ENCODE measurements at regions not wholly inside any gene's neighbourhood (a gene's known extent, or its start where the extent isn't known, plus 50 kb on each side); places are given as distances from the start of the nearest gene placed in this dataset.

DNA sequence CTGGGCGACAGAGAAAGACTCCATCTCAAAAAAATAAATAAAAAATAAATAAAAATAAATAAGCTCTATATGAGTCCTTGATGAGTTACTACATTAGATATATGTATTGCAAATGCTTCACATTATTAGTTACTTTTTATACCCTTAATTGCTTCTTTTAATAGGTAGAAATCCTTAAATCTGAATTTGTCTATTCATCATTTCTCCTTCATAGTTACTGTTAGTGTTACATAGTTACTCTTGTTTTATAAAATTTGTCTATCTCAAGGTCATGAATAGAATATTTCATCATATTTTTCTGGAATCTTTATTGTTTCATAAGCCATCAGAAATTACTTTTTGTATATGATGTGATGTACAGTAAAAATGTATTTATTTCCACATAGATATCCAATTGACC, 1624.8 kb upstream of the FLRT2 start (continued):
- no peak for TF ChIP-seq TRIM28 (IDR thresholded peaks at IDR 0.05; ENCODE audit: borderline replicate concordance, low read length)
- no peak for TF ChIP-seq KLF9 (tag by site-specific recombination; IDR thresholded peaks at IDR 0.05; ENCODE audit: low read depth)

- H3K4me1 ChIP-seq (ENCODE audit: control insufficient read depth, insufficient read depth, low read length): no peaks in the 10 kb centered on the region; the same call in 1 of the 2 replicates
- no peaks in the 10 kb centered on the region for H3K36me3 ChIP-seq (ENCODE audit: control insufficient read depth in 2 of 2, insufficient read depth in 1 of 2, low read length in 2 of 2)
- TF ChIP-seq ZNF223 (tag by site-specific recombination; IDR thresholded peaks at IDR 0.05): no peak
- no peak for TF ChIP-seq ZBTB7A (tag by site-specific recombination; IDR thresholded peaks at IDR 0.05; ENCODE audit: low read depth)
- TF ChIP-seq REPIN1 (tag by site-specific recombination; IDR thresholded peaks at IDR 0.05; ENCODE audit: low read depth): no peak
- TF ChIP-seq ZIC2 (tag by site-specific recombination; IDR thresholded peaks at IDR 0.05): no peak
- TF ChIP-seq ZNF394 (tag by site-specific recombination; IDR thresholded peaks at IDR 0.05; ENCODE audit: borderline replicate concordance): no peak
- TF ChIP-seq ZBTB11 (tag by site-specific recombination; conservative IDR thresholded peaks at IDR 0.05; ENCODE audit: low read depth): no peak
- no peak overlapping the region for H3K4me3 ChIP-seq (ENCODE audit: low read depth, low read length)
- no peak overlapping the region for H3K27ac ChIP-seq (ENCODE audit: extremely low read depth, low read depth, low read length)
- no peaks in the 10 kb centered on the region for H3K9me3 ChIP-seq (ENCODE audit: control insufficient read depth, insufficient read depth, low read depth, low read length)
- CTCF ChIA-PET: no interaction called here
- POLR2A ChIA-PET: no interaction called here
Observed at GRCh38 chr14:83908419-83908818, 1621.5 kb upstream of the FLRT2 start.

DNA sequence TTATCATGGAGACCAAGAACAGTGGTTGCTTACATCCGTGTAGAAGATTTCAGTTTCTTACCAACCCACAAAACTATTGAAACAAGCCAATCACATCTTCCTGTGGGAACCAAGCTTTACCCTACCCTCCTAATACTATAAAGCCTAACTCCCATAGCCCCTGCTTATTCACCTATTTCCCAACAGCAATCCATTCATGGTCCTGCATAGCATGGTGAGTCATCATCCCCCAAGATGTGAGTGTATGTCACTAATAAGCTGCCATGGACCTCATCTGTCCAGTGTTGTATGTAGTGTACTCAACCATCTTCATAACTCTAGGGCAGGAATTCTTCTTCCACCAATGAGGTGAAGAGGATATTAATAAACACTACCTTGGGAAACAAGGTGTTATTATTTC, 1620.4 kb upstream of the FLRT2 start:
- CTCF ChIA-PET: interaction anchor here (0.7 kb wide), 1 partner anchor 603 kb away, joined by 3 read pairs; no protein-coding TSS in a partner anchor
- no peak overlapping the region for H3K27ac ChIP-seq (ENCODE audit: extremely low read depth, low read depth, low read length)

DNA sequence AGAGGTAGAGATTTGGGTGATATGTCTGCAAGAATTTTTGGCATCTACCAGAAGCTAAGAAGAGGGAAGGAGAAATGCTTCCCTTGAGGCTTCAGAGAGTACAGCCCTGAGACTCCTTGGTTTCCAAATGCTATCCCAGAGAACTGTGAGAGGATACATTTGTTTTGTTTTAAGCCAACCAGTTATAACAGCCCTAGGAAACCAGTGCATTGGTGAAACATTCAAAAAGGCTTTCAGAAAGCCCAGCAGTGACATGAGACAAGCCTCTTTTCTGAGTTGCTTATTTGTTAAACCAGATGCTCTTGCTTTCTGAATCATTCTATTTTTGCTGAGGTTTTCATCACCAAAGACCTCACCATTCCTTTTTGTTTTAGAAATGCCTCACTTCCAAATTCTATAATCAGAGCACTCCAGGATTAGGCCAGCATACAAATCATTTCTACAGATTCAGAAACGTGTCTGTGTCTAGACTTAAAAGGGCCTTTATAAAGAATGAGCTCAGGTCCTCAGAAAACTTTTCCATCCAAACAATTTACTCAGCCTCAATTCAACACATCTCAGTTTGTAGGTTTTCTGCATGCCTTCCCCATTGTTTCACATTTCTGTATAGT, 1617.8 kb upstream of the FLRT2 start:
- Histone ChIP-seq H3K36me3 (ENCODE audit: control insufficient read depth in 2 of 2, insufficient read depth in 1 of 2, low read length in 2 of 2) (no peaks in the 10 kb centered on the region), H3K9me3 (ENCODE audit: control insufficient read depth, insufficient read depth, low read depth, low read length) (no peaks in the 10 kb centered on the region), H3K4me3 (ENCODE audit: low read depth, low read length) (no peak overlapping the region), H3K4me1 (ENCODE audit: control insufficient read depth, insufficient read depth, low read length) (no peaks in the 10 kb centered on the region; the same call in 1 of the 2 replicates), H3K27ac (ENCODE audit: extremely low read depth, low read depth, low read length) (no peak overlapping the region)
- ChIA-PET CTCF (no interaction called here), POLR2A (no interaction called here)
- TF ChIP-seq ZNF776 (tag by site-specific recombination; IDR thresholded peaks at IDR 0.05; ENCODE audit: borderline replicate concordance): no peak
- no peak for TF ChIP-seq ZNF837 (tag by site-specific recombination; IDR thresholded peaks at IDR 0.05)
- TF ChIP-seq KLF17 (tag by site-specific recombination; IDR thresholded peaks at IDR 0.05): no peak
- TF ChIP-seq, protein P1, sequence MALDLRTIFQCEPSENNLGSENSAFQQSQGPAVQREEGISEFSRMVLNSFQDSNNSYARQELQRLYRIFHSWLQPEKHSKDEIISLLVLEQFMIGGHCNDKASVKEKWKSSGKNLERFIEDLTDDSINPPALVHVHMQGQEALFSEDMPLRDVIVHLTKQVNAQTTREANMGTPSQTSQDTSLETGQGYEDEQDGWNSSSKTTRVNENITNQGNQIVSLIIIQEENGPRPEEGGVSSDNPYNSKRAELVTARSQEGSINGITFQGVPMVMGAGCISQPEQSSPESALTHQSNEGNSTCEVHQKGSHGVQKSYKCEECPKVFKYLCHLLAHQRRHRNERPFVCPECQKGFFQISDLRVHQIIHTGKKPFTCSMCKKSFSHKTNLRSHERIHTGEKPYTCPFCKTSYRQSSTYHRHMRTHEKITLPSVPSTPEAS (tag by site-specific recombination; IDR thresholded peaks at IDR 0.05): no peak
- no peak for TF ChIP-seq ZNF121 (tag by site-specific recombination; IDR thresholded peaks at IDR 0.05)
- no peak for TF ChIP-seq ZNF19 (tag by site-specific recombination; IDR thresholded peaks at IDR 0.05; ENCODE audit: low read depth)
- TF ChIP-seq ZNF473 (tag by site-specific recombination; IDR thresholded peaks at IDR 0.05): no peak
- no peak for TF ChIP-seq KLF1 (tag by site-specific recombination; IDR thresholded peaks at IDR 0.05)

More for the DNA sequence above, 1620.4 kb upstream of the FLRT2 start:
- Histone ChIP-seq H3K4me1 (ENCODE audit: control insufficient read depth, insufficient read depth, low read length) (no peaks in the 10 kb centered on the region; the same call in 1 of the 2 replicates), H3K4me3 (ENCODE audit: low read depth, low read length) (no peak overlapping the region), H3K9me3 (ENCODE audit: control insufficient read depth, insufficient read depth, low read depth, low read length) (no peaks in the 10 kb centered on the region), H3K36me3 (ENCODE audit: control insufficient read depth in 2 of 2, insufficient read depth in 1 of 2, low read length in 2 of 2) (no peaks in the 10 kb centered on the region)
- POLR2A ChIA-PET: no interaction called here
- TF ChIP-seq, protein P2, sequence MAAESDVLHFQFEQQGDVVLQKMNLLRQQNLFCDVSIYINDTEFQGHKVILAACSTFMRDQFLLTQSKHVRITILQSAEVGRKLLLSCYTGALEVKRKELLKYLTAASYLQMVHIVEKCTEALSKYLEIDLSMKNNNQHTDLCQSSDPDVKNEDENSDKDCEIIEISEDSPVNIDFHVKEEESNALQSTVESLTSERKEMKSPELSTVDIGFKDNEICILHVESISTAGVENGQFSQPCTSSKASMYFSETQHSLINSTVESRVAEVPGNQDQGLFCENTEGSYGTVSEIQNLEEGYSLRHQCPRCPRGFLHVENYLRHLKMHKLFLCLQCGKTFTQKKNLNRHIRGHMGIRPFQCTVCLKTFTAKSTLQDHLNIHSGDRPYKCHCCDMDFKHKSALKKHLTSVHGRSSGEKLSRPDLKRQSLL (tag by site-specific recombination; IDR thresholded peaks at IDR 0.05): no peak
